ENCODE measurements at regions not wholly inside any gene's neighbourhood (a gene's known extent, or its start where the extent isn't known, plus 50 kb on each side); places are given as distances from the start of the nearest gene placed in this dataset.

DNA sequence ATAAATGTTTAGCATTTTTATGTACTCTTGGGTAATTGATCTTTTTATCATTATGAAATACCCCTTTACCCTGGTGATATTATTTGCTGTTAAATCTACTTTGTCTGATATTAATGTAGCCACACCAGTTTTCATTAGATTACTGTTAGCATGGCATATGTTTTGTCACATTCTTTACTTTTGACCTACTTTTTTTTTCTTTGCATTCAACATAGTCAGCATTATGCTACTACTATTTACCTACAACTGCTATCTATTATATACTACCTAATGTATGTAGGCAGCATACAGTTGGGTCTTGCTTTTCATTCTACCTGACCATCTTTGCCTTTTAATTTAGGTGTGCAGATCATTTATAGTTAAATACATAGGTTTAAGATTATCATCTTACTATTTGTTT lies 1429.6 kb upstream of the ALCAM start:
- TF ChIP-seq, protein P1, sequence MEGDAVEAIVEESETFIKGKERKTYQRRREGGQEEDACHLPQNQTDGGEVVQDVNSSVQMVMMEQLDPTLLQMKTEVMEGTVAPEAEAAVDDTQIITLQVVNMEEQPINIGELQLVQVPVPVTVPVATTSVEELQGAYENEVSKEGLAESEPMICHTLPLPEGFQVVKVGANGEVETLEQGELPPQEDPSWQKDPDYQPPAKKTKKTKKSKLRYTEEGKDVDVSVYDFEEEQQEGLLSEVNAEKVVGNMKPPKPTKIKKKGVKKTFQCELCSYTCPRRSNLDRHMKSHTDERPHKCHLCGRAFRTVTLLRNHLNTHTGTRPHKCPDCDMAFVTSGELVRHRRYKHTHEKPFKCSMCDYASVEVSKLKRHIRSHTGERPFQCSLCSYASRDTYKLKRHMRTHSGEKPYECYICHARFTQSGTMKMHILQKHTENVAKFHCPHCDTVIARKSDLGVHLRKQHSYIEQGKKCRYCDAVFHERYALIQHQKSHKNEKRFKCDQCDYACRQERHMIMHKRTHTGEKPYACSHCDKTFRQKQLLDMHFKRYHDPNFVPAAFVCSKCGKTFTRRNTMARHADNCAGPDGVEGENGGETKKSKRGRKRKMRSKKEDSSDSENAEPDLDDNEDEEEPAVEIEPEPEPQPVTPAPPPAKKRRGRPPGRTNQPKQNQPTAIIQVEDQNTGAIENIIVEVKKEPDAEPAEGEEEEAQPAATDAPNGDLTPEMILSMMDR (IDR thresholded peaks at IDR 0.05; ENCODE audit: borderline replicate concordance, extremely low read depth, low read length, poor library complexity, severe bottlenecking), result no peak
- TF ChIP-seq EZH2 (IDR thresholded peaks at IDR 0.05; ENCODE audit: borderline replicate concordance, low read depth, low read length, severe bottlenecking), result no peak
